Activated CD8-positive, alpha-beta T cell treated with anti-CD3 and anti-CD28 coated beads for 36 hours (primary cell): ENCODE measurements at regions not wholly inside any gene's neighbourhood (a gene's known extent, or its start where the extent isn't known, plus 50 kb on each side); places are given as distances from the start of the nearest gene placed in this dataset.

Experiments
- ATAC-seq: fragments of 200-7000 bp; cut with Tn5 transposase; one replicate; pipeline ENCODE4 v1.10.0; 2021; ENCODE audit warnings: mild to moderate bottlenecking, moderate library complexity
- CTCF ChIA-PET: fragments of 350-600 bp; sonication (Branson Sonifier 250); formaldehyde crosslinking; loops from one replicate; lab custom pipeline; 2021; ENCODE audit warnings: antibody characterized with exemption; lab: Charles Lee
- POLR2A ChIA-PET: fragments of 350-600 bp; sonication (Branson Sonifier 250); formaldehyde crosslinking; loops from one replicate; lab custom pipeline; 2021; ENCODE audit warnings: antibody characterized with exemption; lab: Charles Lee
- DNase-seq: peaks from one replicate; pipeline ENCODE4 v3.0.0-alpha.2; 2020
- H3K27ac Mint-ChIP-seq: one replicate; pipeline ENCODE4 v1.8.0; 2021; ENCODE audit warnings: mild to moderate bottlenecking, mixed read lengths
- H3K27me3 Mint-ChIP-seq: one replicate; pipeline ENCODE4 v1.8.0; 2021; ENCODE audit warnings: mixed read lengths
- H3K36me3 Mint-ChIP-seq: one replicate; pipeline ENCODE4 v1.8.0; 2021; ENCODE audit warnings: low read depth, mixed read lengths
- H3K4me1 Mint-ChIP-seq: one replicate; pipeline ENCODE4 v1.8.0; 2021; ENCODE audit warnings: low read depth, mixed read lengths
- H3K4me3 Mint-ChIP-seq: one replicate; pipeline ENCODE4 v1.8.0; 2021; ENCODE audit warnings: mild to moderate bottlenecking, moderate library complexity, mixed read lengths
- H3K9me3 Mint-ChIP-seq: one replicate; pipeline ENCODE4 v1.8.0; 2021; ENCODE audit warnings: mixed read lengths
- CTCF ChIP-seq: fragments of 200-600 bp; IDR thresholded peaks from one replicate; pipeline ENCODE4 v1.8.0; 2022; ENCODE audit warnings: antibody characterized with exemption, mild to moderate bottlenecking
- intact Hi-C: fragments of 100-400 bp; cut with micrococcal nuclease; formaldehyde crosslinking; loops from one replicate; pipeline ENCODE4 v1.10.0; 2022

- intact Hi-C loops, result no loop called here
- Mint-ChIP-seq H3K27me3 (no peaks in the 10 kb centered on the region), H3K27ac (no peak overlapping the region), H3K4me1 (no peaks in the 10 kb centered on the region), H3K4me3 (no peak overlapping the region), H3K9me3 (peaks cover 7% of the 10 kb centered on the region), H3K36me3 (no peaks in the 10 kb centered on the region)
- no peak for DNase-seq
- no peak for ATAC-seq
- POLR2A ChIA-PET, result no interaction called here
- no peak for TF ChIP-seq CTCF
- CTCF ChIA-PET, result no interaction called here
These were observed 1868.8 kb upstream of the CELF4 start for GRCh38 chr18:39434223-39434920.

- H3K27me3 Mint-ChIP-seq, result no peaks in the 10 kb centered on the region
These were observed 1859.7 kb upstream of the CELF4 start for GRCh38 chr18:39425172-39425850.

GRCh38 chr18:39424261-39424660 is 1858.7 kb upstream of the CELF4 start:
- no peaks in the 10 kb centered on the region for H3K4me1 Mint-ChIP-seq
- CTCF ChIA-PET, result no interaction called here

More at GRCh38 chr18:39425172-39425850, 1859.7 kb upstream of the CELF4 start:
- ChIA-PET POLR2A (no interaction called here), CTCF (no interaction called here)
- no peak for DNase-seq
- Mint-ChIP-seq H3K4me3 (no peak overlapping the region), H3K27ac (no peak overlapping the region), H3K4me1 (no peaks in the 10 kb centered on the region), H3K9me3 (no peaks in the 10 kb centered on the region), H3K36me3 (no peaks in the 10 kb centered on the region)
- intact Hi-C loops, result no loop called here
- ATAC-seq, result no peak
- no peak for TF ChIP-seq CTCF

DNA sequence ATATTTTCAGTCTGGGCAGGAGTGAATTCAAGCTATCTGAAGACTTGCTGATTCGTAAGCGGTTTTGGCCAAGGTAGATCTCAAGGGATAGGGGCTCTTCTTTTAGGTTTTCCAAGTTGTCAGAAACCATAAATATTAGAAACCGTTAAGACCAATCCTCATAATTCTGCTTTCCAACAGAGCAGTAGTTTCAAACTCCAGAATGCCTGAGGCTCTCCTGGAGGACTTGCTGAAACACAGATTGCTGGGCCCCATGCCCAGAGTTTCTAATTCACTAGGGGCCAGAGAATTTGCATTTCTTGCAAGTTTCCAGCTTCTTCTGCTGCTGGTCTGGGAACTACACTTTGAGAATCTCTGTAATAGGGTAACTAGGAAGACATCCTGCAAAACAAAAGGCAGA is 1855.7 kb upstream of the CELF4 start:
- Mint-ChIP-seq H3K4me1 (no peaks in the 10 kb centered on the region), H3K36me3 (no peaks in the 10 kb centered on the region), H3K27me3 (no peaks in the 10 kb centered on the region), H3K9me3 (no peaks in the 10 kb centered on the region), H3K4me3 (no peak overlapping the region), H3K27ac (no peak overlapping the region)
- DNase-seq (no peak), ATAC-seq (no peak)
- no peak for TF ChIP-seq CTCF
- POLR2A ChIA-PET, result no interaction called here
- CTCF ChIA-PET, result no interaction called here
- intact Hi-C loops, result no loop called here

More at GRCh38 chr18:39424261-39424660, 1858.7 kb upstream of the CELF4 start:
- Mint-ChIP-seq H3K9me3 (no peaks in the 10 kb centered on the region), H3K36me3 (no peaks in the 10 kb centered on the region), H3K27ac (no peak overlapping the region), H3K4me3 (no peak overlapping the region), H3K27me3 (no peaks in the 10 kb centered on the region)
- DNase-seq (no peak), ATAC-seq (no peak)
- TF ChIP-seq CTCF, result no peak
- POLR2A ChIA-PET, result no interaction called here
- intact Hi-C loops, result no loop called here

DNA sequence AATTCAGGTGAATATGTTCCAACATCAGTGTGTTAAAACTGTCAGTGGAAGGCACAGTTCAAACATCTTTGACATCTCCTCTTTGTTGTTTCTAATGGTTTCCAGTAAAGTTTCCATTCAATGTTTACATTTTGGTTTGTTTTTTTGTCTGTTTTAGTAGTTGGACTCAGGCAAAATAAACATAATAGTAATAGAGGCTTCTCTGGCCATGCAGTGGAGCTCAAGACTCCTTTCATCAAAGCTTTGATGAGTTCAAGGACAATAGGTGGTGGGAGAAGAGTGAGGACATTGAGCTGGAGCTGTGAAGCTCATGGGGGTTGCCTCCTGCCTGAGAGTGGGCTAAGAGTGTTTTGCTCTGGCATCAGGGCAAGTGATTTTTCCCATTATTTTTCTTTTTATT is 1853.7 kb upstream of the CELF4 start:
- ATAC-seq, result no peak
- H3K27ac Mint-ChIP-seq, result no peak overlapping the region
- no peaks in the 10 kb centered on the region for H3K27me3 Mint-ChIP-seq
- POLR2A ChIA-PET, result no interaction called here
- H3K36me3 Mint-ChIP-seq, result no peaks in the 10 kb centered on the region
- DNase-seq, result no peak
- CTCF ChIA-PET, result no interaction called here
- no peak for TF ChIP-seq CTCF
- no peaks in the 10 kb centered on the region for H3K9me3 Mint-ChIP-seq
- no peak overlapping the region for H3K4me3 Mint-ChIP-seq
- H3K4me1 Mint-ChIP-seq, result peaks cover 2% of the 10 kb centered on the region
- intact Hi-C loops, result no loop called here
